ENCODE measurements at regions not wholly inside any gene's neighbourhood (a gene's known extent, or its start where the extent isn't known, plus 50 kb on each side); places are given as distances from the start of the nearest gene placed in this dataset.

GRCh38 chr12:75844985-75845384 is 186.6 kb downstream of the PHLDA1 start:
- no peaks in the 10 kb centered on the region for H3K36me3 ChIP-seq (ENCODE audit: low read depth)
- no peaks in the 10 kb centered on the region for H4K20me1 ChIP-seq (ENCODE audit: insufficient read depth)
- no peaks in the 10 kb centered on the region for H3K27me3 ChIP-seq (replicated peaks; ENCODE audit: insufficient read depth)
- no peak for DNase-seq
- H3K27ac ChIP-seq = no peak overlapping the region
- no peak overlapping the region for H3K4me3 ChIP-seq
- H3K9me3 ChIP-seq (ENCODE audit: low read depth) = no peaks in the 10 kb centered on the region
- H3K79me2 ChIP-seq (ENCODE audit: insufficient read depth) = no peaks in the 10 kb centered on the region
- H2AFZ ChIP-seq = no peak overlapping the region
- TF ChIP-seq EZH2 (IDR thresholded peaks at IDR 0.05; ENCODE audit: insufficient read depth, poor library complexity, severe bottlenecking) (no peak), EZH2phosphoT487 (IDR thresholded peaks at IDR 0.05; ENCODE audit: insufficient read depth, low read depth) (no peak)
- H3K9ac ChIP-seq = no peak overlapping the region
- in situ Hi-C loops (cut with MboI) = no loop called here
- peaks cover 13% of the 10 kb centered on the region; the same call in 1 of the 2 replicates for H3K4me1 ChIP-seq (ENCODE audit: insufficient read depth)
- 72 to 76% methylated on average over 6 of the region's 6 CpGs for WGBS, 2 experiments (ENCODE audit: low coverage in 1 of 2, low lambda C conversion rate in 2 of 2, missing lambda C conversion rate in 2 of 2)
- H3K9me2 ChIP-seq (ENCODE audit: insufficient read depth) = no peaks in the 10 kb centered on the region
- H3K4me2 ChIP-seq (ENCODE audit: unreplicated experiment) = no peak overlapping the region
- H3F3A ChIP-seq (ENCODE audit: insufficient read depth) = 0 out of 2 replicates have a peak, but pooled peaks cover under 1% of the 10 kb centered on the region

- no peak overlapping the region for H2AFZ ChIP-seq
- in situ Hi-C loops (cut with MboI) = no loop called here
- 82 to 85% methylated on average over 10 of the region's 10 CpGs for WGBS, 2 experiments (ENCODE audit: low coverage in 1 of 2, low lambda C conversion rate in 2 of 2, missing lambda C conversion rate in 2 of 2)
These were observed 187.4 kb downstream of the PHLDA1 start for GRCh38 chr12:75844049-75844770.

GRCh38 chr12:75842090-75842489 is 189.5 kb downstream of the PHLDA1 start:
- no peak for DNase-seq
- H3K27me3 ChIP-seq (replicated peaks; ENCODE audit: insufficient read depth) = no peaks in the 10 kb centered on the region
- H3F3A ChIP-seq (ENCODE audit: insufficient read depth) = no peaks in the 10 kb centered on the region
- H2AFZ ChIP-seq = no peak overlapping the region
- H4K20me1 ChIP-seq (ENCODE audit: insufficient read depth) = no peaks in the 10 kb centered on the region
- H3K27ac ChIP-seq = no peak overlapping the region
- no peaks in the 10 kb centered on the region for H3K4me1 ChIP-seq (ENCODE audit: insufficient read depth)
- in situ Hi-C loops (cut with MboI) = no loop called here
- H3K79me2 ChIP-seq (ENCODE audit: insufficient read depth) = no peaks in the 10 kb centered on the region
- no peak overlapping the region for H3K9ac ChIP-seq
- H3K4me2 ChIP-seq (ENCODE audit: unreplicated experiment) = no peak overlapping the region
- 46 to 50% methylated on average over 1 of the region's 1 CpG for WGBS, 2 experiments (ENCODE audit: low coverage in 1 of 2, low lambda C conversion rate in 2 of 2, missing lambda C conversion rate in 2 of 2)
- H3K4me3 ChIP-seq = no peak overlapping the region
- TF ChIP-seq EZH2phosphoT487 (IDR thresholded peaks at IDR 0.05; ENCODE audit: insufficient read depth, low read depth) (no peak), EZH2 (IDR thresholded peaks at IDR 0.05; ENCODE audit: insufficient read depth, poor library complexity, severe bottlenecking) (no peak)
- H3K9me2 ChIP-seq (ENCODE audit: insufficient read depth) = no peaks in the 10 kb centered on the region
- H3K9me3 ChIP-seq (ENCODE audit: low read depth) = no peaks in the 10 kb centered on the region
- no peaks in the 10 kb centered on the region for H3K36me3 ChIP-seq (ENCODE audit: low read depth)

More at GRCh38 chr12:75844049-75844770, 187.4 kb downstream of the PHLDA1 start:
- Histone ChIP-seq H3K36me3 (ENCODE audit: low read depth) (no peaks in the 10 kb centered on the region), H3K9ac (no peak overlapping the region), H3F3A (ENCODE audit: insufficient read depth) (no peaks in the 10 kb centered on the region), H3K27ac (no peak overlapping the region), H3K79me2 (ENCODE audit: insufficient read depth) (no peaks in the 10 kb centered on the region), H3K4me2 (ENCODE audit: unreplicated experiment) (no peak overlapping the region), H4K20me1 (ENCODE audit: insufficient read depth) (no peaks in the 10 kb centered on the region), H3K9me2 (ENCODE audit: insufficient read depth) (no peaks in the 10 kb centered on the region), H3K4me1 (ENCODE audit: insufficient read depth) (peaks cover 11% of the 10 kb centered on the region; the same call in 1 of the 2 replicates), H3K27me3 (replicated peaks; ENCODE audit: insufficient read depth) (no peaks in the 10 kb centered on the region), H3K9me3 (ENCODE audit: low read depth) (no peaks in the 10 kb centered on the region), H3K4me3 (no peak overlapping the region)
- DNase-seq = no peak
- no peak for TF ChIP-seq EZH2phosphoT487 (IDR thresholded peaks at IDR 0.05; ENCODE audit: insufficient read depth, low read depth)
- TF ChIP-seq EZH2 (IDR thresholded peaks at IDR 0.05; ENCODE audit: insufficient read depth, poor library complexity, severe bottlenecking) = no peak

- no peaks in the 10 kb centered on the region for H3F3A ChIP-seq (ENCODE audit: insufficient read depth)
- no peaks in the 10 kb centered on the region for H3K79me2 ChIP-seq (ENCODE audit: insufficient read depth)
- no peak overlapping the region for H3K9ac ChIP-seq
- H3K27ac ChIP-seq = no peak overlapping the region
- H3K36me3 ChIP-seq (ENCODE audit: low read depth) = no peaks in the 10 kb centered on the region
- DNase-seq = no peak
- in situ Hi-C loops (cut with MboI) = no loop called here
- H3K4me1 ChIP-seq (ENCODE audit: insufficient read depth) = no peaks in the 10 kb centered on the region
- WGBS, 2 experiments (ENCODE audit: low coverage in 1 of 2, low lambda C conversion rate in 2 of 2, missing lambda C conversion rate in 2 of 2) = 83 to 88% methylated on average over 3 of the region's 3 CpGs
- TF ChIP-seq EZH2 (IDR thresholded peaks at IDR 0.05; ENCODE audit: insufficient read depth, poor library complexity, severe bottlenecking) = no peak
- TF ChIP-seq EZH2phosphoT487 (IDR thresholded peaks at IDR 0.05; ENCODE audit: insufficient read depth, low read depth) = no peak
- no peaks in the 10 kb centered on the region for H3K9me3 ChIP-seq (ENCODE audit: low read depth)
- no peak overlapping the region for H2AFZ ChIP-seq
- H4K20me1 ChIP-seq (ENCODE audit: insufficient read depth) = no peaks in the 10 kb centered on the region
- H3K4me2 ChIP-seq (ENCODE audit: unreplicated experiment) = no peak overlapping the region
- H3K9me2 ChIP-seq (ENCODE audit: insufficient read depth) = no peaks in the 10 kb centered on the region
- H3K4me3 ChIP-seq = no peak overlapping the region
- no peaks in the 10 kb centered on the region for H3K27me3 ChIP-seq (replicated peaks; ENCODE audit: insufficient read depth)
These were observed 190.6 kb downstream of the PHLDA1 start for GRCh38 chr12:75840994-75841355.
